SK-N-SH (cell line): ENCODE measurements at regions not wholly inside any gene's neighbourhood (a gene's known extent, or its start where the extent isn't known, plus 50 kb on each side); places are given as distances from the start of the nearest gene placed in this dataset.

Experiments
- CTCF ChIA-PET: fragments of 300-600, 350-600 bp; formaldehyde crosslinking; extraction: SDS; loops from one replicate; lab custom pipeline; 2021; lab: Yijun Ruan, JAX
- POLR2A ChIA-PET: fragments of 350-600 bp; sonication (Branson Sonifier 250); formaldehyde crosslinking; extraction: SDS; loops from one replicate; lab custom pipeline; 2020; ENCODE audit warnings: antibody characterized with exemption, inconsistent platforms; lab: Yijun Ruan, JAX
- DNase-seq: peaks from one replicate; pipeline ENCODE4 v3.0.0; 2012
- H2AFZ ChIP-seq: fragments of 200-600 bp; sonication (generic); 2 replicates; pipeline ENCODE4 v1.8.1; 2016; ENCODE audit warnings: antibody characterized with exemption, mild to moderate bottlenecking, low read depth
- H3F3A ChIP-seq: fragments of 200-600 bp; sonication (generic); replicated peaks from 2 replicates; pipeline ENCODE3; 2016; ENCODE audit warnings: antibody characterized with exemption, mild to moderate bottlenecking; ENCODE audit not compliant: insufficient read depth
- H3K27ac ChIP-seq, 2 experiments: fragments of 200-500 bp in 1 of 2; fragments of 200-600 bp in 1 of 2; sonication (Bioruptor generic) in 1 of 2; sonication (generic), shearing (Covaris generic) in 1 of 2; 2 replicates each; pipeline versions ENCODE4 v1.5.1 to v1.6.1; 2014 to 2016; ENCODE audit warnings: low read depth in 2 of 2, inconsistent platforms in 1 of 2, low read length in 1 of 2, mild to moderate bottlenecking in 1 of 2, mixed read lengths in 1 of 2
- H3K27me3 ChIP-seq: fragments of 200-600 bp; sonication (generic), shearing (Covaris generic); 2 replicates; pipeline ENCODE4 v1.6.1; 2016; ENCODE audit warnings: mixed run types; ENCODE audit not compliant: insufficient read depth
- H3K36me3 ChIP-seq, 2 experiments: fragments of 200-500 bp in 1 of 2; fragments of 200-600 bp in 1 of 2; sonication (Bioruptor generic) in 1 of 2; sonication (generic) in 1 of 2; replicated peaks in 1 of 2; 2 replicates each; pipeline versions ENCODE3 to v1.5.1; 2014 to 2016; ENCODE audit warnings: low read length in 1 of 2, mild to moderate bottlenecking in 1 of 2; ENCODE audit not compliant: insufficient read depth in 2 of 2, control insufficient read depth in 1 of 2
- H3K4me1 ChIP-seq, 2 experiments: fragments of 200-500 bp in 1 of 2; fragments of 200-600 bp in 1 of 2; sonication (Bioruptor generic) in 1 of 2; sonication (generic), shearing (Covaris generic) in 1 of 2; 2 replicates each; pipeline versions ENCODE4 v1.5.1 to v1.6.1; 2014 to 2016; ENCODE audit warnings: low read depth in 1 of 2, low read length in 1 of 2, mixed run types in 1 of 2; ENCODE audit not compliant: insufficient read depth in 2 of 2, control insufficient read depth in 1 of 2
- H3K4me2 ChIP-seq: fragments of 200-600 bp; sonication (generic), shearing (Covaris generic); 2 replicates; pipeline ENCODE4 v1.6.1; 2017; ENCODE audit warnings: mixed run types
- H3K4me3 ChIP-seq, 2 experiments: fragments of 200-500 bp in 1 of 2; fragments of 200-600 bp in 1 of 2; sonication (Bioruptor generic) in 1 of 2; sonication (generic), shearing (Covaris generic) in 1 of 2; 2 replicates each; pipeline versions ENCODE4 v1.5.1 to v1.8.1; 2014 to 2016; ENCODE audit warnings: low read depth in 2 of 2, inconsistent platforms in 1 of 2, low read length in 1 of 2, mild to moderate bottlenecking in 1 of 2, mixed read lengths in 1 of 2, moderate library complexity in 1 of 2
- H3K79me2 ChIP-seq: fragments of 200-600 bp; sonication (generic); 2 replicates; pipeline ENCODE4 v1.8.1; 2017; ENCODE audit warnings: mild to moderate bottlenecking; ENCODE audit not compliant: insufficient read depth
- H3K9ac ChIP-seq: fragments of 200-600 bp; sonication (generic); 2 replicates; pipeline ENCODE4 v1.6.1; 2017; ENCODE audit warnings: mixed run types
- H3K9me2 ChIP-seq: fragments of 200-600 bp; sonication (generic); 2 replicates; pipeline ENCODE4 v1.6.1; 2017; ENCODE audit warnings: mixed run types
- H3K9me3 ChIP-seq: fragments of 200-600 bp; sonication (generic); 2 replicates; pipeline ENCODE4 v1.6.1; 2017; ENCODE audit warnings: mixed run types, mild to moderate bottlenecking, moderate library complexity
- H4K20me1 ChIP-seq: fragments of 200-600 bp; sonication (generic); 2 replicates; pipeline ENCODE4 v1.6.1; 2017; ENCODE audit warnings: mild to moderate bottlenecking, mixed run types; ENCODE audit not compliant: insufficient read depth
- EP300 ChIP-seq, 2 experiments: IDR thresholded peaks; 2 replicates each; pipeline versions ENCODE4 v1.4.0 to v1.6.1; 2012; ENCODE audit warnings: borderline replicate concordance in 1 of 2, low read depth in 1 of 2, low read length in 1 of 2
- FOXM1 ChIP-seq: IDR thresholded peaks from 2 replicates; pipeline ENCODE4 v1.4.0; 2012; ENCODE audit warnings: low read depth, mild to moderate bottlenecking
- GABPA ChIP-seq: IDR thresholded peaks from 2 replicates; pipeline ENCODE4 v1.4.0; 2012; ENCODE audit warnings: low read depth, mild to moderate bottlenecking
- JUND ChIP-seq: IDR thresholded peaks from 2 replicates; pipeline ENCODE4 v1.4.0; 2012
- NRF1 ChIP-seq: IDR thresholded peaks from 2 replicates; pipeline ENCODE4 v1.6.1; 2012; ENCODE audit warnings: low read depth, mild to moderate bottlenecking, low read length
- SIN3A ChIP-seq: IDR thresholded peaks from 2 replicates; pipeline ENCODE4 v1.6.1; 2012; ENCODE audit warnings: low read depth, mild to moderate bottlenecking, low read length, moderate library complexity, borderline replicate concordance
- SMC3 ChIP-seq: IDR thresholded peaks from 2 replicates; pipeline ENCODE4 v1.6.1; 2012; ENCODE audit warnings: low read depth, low read length, improper control_type of control experiment
- TCF12 ChIP-seq: IDR thresholded peaks from 2 replicates; pipeline ENCODE4 v1.4.0; 2012
- WGBS: methylation state at CpG from one replicate; pipeline ENCODE4 v1.1.6; 2017; ENCODE audit warnings: low lambda C conversion rate; 5-methylcytosine and 5-hydroxymethylcytosine counted together
- TF ChIP-seq, protein P1 (sequence below): fragments of 200-600 bp; sonication (generic); IDR thresholded peaks from 2 replicates; pipeline ENCODE4 v1.6.1; 2017; ENCODE audit warnings: antibody characterized with exemption, mild to moderate bottlenecking, moderate library complexity
- TF ChIP-seq, protein P2 (sequence below): IDR thresholded peaks from 2 replicates; pipeline ENCODE4 v1.6.1; 2012; ENCODE audit warnings: mild to moderate bottlenecking, low read depth, low read length, moderate library complexity
- TF ChIP-seq, protein P3 (sequence below): fragments of 150-350 bp; IDR thresholded peaks from 2 replicates; pipeline ENCODE4 v1.6.1; 2017; ENCODE audit warnings: antibody characterized with exemption, low read length, low read depth, borderline replicate concordance
- TF ChIP-seq, protein P4 (sequence below): IDR thresholded peaks from 2 replicates; pipeline ENCODE4 v1.4.0; 2012; ENCODE audit warnings: low read depth
- TF ChIP-seq, protein P5 (sequence below): IDR thresholded peaks from 2 replicates; pipeline ENCODE4 v1.4.0; 2012; ENCODE audit warnings: low read depth, borderline replicate concordance

DNA sequence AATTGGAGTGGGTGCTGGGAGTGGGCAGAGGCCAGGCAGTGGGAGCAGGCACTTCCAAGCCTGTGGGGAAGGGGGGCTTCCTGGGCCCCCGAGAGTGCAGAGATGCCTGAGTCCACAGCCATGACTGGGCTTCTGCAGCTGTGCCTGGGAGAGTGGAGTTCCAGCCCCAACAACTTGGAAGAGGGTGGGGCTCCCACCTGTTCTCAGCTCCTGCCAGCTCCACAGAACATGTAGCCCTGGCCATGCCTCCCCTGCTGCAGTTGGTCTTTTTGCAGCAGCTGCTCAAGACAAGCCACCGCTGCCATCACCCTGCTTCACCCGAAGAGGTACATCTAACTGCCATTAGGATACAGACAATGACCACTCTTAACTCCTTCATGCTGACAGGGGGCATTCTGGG lies 1092.3 kb downstream of the KHDRBS2 start:
- Histone ChIP-seq H3K9ac (no peak overlapping the region), H2AFZ (no peak overlapping the region), H3K4me2 (no peak overlapping the region), H3K4me3 (no peak overlapping the region), H3F3A (no peaks in the 10 kb centered on the region), H3K27ac (no peak overlapping the region), H3K79me2 (no peaks in the 10 kb centered on the region), H3K36me3 (no peaks in the 10 kb centered on the region), H3K4me1 (no peaks in the 10 kb centered on the region), H3K9me2 (no peaks in the 10 kb centered on the region), H4K20me1 (no peaks in the 10 kb centered on the region), H3K9me3 (no peaks in the 10 kb centered on the region), H3K27me3 (no peaks in the 10 kb centered on the region)
- POLR2A ChIA-PET: no interaction called here
- 0% methylated on average over 3 of the region's 3 CpGs for WGBS
- TF ChIP-seq, protein P1, sequence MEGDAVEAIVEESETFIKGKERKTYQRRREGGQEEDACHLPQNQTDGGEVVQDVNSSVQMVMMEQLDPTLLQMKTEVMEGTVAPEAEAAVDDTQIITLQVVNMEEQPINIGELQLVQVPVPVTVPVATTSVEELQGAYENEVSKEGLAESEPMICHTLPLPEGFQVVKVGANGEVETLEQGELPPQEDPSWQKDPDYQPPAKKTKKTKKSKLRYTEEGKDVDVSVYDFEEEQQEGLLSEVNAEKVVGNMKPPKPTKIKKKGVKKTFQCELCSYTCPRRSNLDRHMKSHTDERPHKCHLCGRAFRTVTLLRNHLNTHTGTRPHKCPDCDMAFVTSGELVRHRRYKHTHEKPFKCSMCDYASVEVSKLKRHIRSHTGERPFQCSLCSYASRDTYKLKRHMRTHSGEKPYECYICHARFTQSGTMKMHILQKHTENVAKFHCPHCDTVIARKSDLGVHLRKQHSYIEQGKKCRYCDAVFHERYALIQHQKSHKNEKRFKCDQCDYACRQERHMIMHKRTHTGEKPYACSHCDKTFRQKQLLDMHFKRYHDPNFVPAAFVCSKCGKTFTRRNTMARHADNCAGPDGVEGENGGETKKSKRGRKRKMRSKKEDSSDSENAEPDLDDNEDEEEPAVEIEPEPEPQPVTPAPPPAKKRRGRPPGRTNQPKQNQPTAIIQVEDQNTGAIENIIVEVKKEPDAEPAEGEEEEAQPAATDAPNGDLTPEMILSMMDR: no peak
- TF ChIP-seq JUND: no peak
- TF ChIP-seq NRF1: no peak
- TF ChIP-seq GABPA: no peak
- TF ChIP-seq, protein P2, sequence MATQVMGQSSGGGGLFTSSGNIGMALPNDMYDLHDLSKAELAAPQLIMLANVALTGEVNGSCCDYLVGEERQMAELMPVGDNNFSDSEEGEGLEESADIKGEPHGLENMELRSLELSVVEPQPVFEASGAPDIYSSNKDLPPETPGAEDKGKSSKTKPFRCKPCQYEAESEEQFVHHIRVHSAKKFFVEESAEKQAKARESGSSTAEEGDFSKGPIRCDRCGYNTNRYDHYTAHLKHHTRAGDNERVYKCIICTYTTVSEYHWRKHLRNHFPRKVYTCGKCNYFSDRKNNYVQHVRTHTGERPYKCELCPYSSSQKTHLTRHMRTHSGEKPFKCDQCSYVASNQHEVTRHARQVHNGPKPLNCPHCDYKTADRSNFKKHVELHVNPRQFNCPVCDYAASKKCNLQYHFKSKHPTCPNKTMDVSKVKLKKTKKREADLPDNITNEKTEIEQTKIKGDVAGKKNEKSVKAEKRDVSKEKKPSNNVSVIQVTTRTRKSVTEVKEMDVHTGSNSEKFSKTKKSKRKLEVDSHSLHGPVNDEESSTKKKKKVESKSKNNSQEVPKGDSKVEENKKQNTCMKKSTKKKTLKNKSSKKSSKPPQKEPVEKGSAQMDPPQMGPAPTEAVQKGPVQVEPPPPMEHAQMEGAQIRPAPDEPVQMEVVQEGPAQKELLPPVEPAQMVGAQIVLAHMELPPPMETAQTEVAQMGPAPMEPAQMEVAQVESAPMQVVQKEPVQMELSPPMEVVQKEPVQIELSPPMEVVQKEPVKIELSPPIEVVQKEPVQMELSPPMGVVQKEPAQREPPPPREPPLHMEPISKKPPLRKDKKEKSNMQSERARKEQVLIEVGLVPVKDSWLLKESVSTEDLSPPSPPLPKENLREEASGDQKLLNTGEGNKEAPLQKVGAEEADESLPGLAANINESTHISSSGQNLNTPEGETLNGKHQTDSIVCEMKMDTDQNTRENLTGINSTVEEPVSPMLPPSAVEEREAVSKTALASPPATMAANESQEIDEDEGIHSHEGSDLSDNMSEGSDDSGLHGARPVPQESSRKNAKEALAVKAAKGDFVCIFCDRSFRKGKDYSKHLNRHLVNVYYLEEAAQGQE: no peak
- TF ChIP-seq, protein P3, sequence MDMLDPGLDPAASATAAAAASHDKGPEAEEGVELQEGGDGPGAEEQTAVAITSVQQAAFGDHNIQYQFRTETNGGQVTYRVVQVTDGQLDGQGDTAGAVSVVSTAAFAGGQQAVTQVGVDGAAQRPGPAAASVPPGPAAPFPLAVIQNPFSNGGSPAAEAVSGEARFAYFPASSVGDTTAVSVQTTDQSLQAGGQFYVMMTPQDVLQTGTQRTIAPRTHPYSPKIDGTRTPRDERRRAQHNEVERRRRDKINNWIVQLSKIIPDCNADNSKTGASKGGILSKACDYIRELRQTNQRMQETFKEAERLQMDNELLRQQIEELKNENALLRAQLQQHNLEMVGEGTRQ: no peak
- no peak for TF ChIP-seq EP300 (IDR thresholded peaks at IDR 0.05; ENCODE audit: borderline replicate concordance in 1 of 2, low read depth in 1 of 2, low read length in 1 of 2)
- DNase-seq: no peak
- CTCF ChIA-PET: no interaction called here

DNA sequence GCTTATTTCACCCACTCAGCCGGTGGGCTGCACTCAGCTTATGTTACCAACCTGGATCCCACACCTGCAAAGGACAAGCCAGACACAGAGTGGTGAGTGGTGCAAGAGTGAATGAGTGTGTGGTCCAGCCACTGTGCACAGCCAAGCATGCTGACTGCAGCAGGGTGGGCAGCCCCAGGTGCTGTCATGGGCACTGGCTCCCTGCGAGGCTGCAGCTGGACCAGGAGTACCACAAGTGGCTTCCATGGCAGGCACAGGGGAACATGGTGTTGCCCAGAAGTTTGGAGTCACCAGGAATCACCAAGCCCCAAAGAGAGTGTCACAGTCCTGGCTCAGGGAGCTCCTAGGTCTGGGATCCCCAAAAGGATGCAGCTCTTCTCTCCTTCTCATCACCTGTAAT lies 1093.4 kb downstream of the KHDRBS2 start:
- H3K4me2 ChIP-seq: no peak overlapping the region
- no peak for DNase-seq
- no peak overlapping the region for H2AFZ ChIP-seq
- ChIA-PET POLR2A (no interaction called here), CTCF (interaction anchor here (0.8 kb wide), 1 partner anchor 9 kb away, joined by 3 read pairs; no protein-coding TSS in a partner anchor)
- 0% methylated on average over 2 of the region's 2 CpGs for WGBS
- H3K36me3 ChIP-seq: no peaks in the 10 kb centered on the region
- H3K9me2 ChIP-seq: no peaks in the 10 kb centered on the region
- H3K79me2 ChIP-seq: no peaks in the 10 kb centered on the region
- H4K20me1 ChIP-seq: no peaks in the 10 kb centered on the region
- H3K9me3 ChIP-seq: no peaks in the 10 kb centered on the region
- no peak overlapping the region for H3K9ac ChIP-seq
- no peak overlapping the region for H3K27ac ChIP-seq
- H3K4me3 ChIP-seq: no peak overlapping the region
- H3K4me1 ChIP-seq: no peaks in the 10 kb centered on the region
- TF ChIP-seq SIN3A: no peak
- TF ChIP-seq, protein P4, sequence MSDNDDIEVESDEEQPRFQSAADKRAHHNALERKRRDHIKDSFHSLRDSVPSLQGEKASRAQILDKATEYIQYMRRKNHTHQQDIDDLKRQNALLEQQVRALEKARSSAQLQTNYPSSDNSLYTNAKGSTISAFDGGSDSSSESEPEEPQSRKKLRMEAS: no peak
- TF ChIP-seq, protein P5, sequence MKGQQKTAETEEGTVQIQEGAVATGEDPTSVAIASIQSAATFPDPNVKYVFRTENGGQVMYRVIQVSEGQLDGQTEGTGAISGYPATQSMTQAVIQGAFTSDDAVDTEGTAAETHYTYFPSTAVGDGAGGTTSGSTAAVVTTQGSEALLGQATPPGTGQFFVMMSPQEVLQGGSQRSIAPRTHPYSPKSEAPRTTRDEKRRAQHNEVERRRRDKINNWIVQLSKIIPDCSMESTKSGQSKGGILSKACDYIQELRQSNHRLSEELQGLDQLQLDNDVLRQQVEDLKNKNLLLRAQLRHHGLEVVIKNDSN: no peak
- no peak for TF ChIP-seq TCF12
- no peak for TF ChIP-seq FOXM1
- TF ChIP-seq, protein P1: no peak
- no peak for TF ChIP-seq SMC3
- H3F3A ChIP-seq: no peaks in the 10 kb centered on the region
- no peaks in the 10 kb centered on the region for H3K27me3 ChIP-seq
